ENCODE measurements at regions not wholly inside any gene's neighbourhood (a gene's known extent, or its start where the extent isn't known, plus 50 kb on each side); places are given as distances from the start of the nearest gene placed in this dataset.
A peak's percentile ranks its signal among the peaks of the same experiment; 100 is the strongest.

DNA sequence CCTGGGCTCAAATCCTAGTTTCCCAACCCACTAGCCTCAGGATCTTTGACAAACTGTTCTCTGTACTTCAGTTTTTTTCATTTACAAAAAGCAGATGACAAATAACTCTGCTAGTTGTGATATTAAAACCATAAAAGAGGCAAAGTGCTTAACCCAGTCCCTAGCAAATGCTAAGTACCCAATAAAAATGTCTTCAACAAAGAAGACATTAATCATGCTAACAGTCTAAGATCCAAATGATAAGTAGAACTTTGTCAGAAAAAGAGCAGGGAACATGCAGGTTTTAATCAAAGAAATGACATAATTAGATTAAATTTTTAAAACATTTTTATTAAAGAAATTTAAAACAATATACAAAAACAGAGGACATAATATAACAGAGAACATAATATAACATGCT lies 203.0 kb upstream of the ADRA1B start:
- no peak for DNase-seq

DNA sequence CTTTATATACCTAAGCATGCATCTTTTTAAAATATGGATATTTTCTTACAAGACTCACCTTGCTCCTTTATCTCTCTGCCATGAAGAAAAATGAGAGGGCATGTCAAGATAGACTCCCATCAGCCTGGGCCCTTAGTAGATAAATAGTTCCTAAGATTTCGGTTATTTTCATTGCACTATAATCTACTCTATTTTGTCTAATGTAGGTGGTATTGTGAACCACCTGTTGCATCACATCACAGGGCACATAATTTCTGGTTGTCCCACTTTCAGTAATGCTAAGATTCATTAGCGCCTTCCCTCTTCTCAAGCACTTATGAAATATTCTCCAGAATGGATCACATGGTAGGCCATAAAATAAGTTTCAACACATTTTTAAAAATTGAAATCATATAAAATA lies 202.5 kb upstream of the ADRA1B start:
- DNase-seq, result no peak

GRCh38 chr5:159725475-159725874 lies 190.8 kb upstream of the ADRA1B start:
- DNase-seq, result no peak

GRCh38 chr5:159727167-159727566 lies 189.1 kb upstream of the ADRA1B start:
- no peak for DNase-seq

DNA sequence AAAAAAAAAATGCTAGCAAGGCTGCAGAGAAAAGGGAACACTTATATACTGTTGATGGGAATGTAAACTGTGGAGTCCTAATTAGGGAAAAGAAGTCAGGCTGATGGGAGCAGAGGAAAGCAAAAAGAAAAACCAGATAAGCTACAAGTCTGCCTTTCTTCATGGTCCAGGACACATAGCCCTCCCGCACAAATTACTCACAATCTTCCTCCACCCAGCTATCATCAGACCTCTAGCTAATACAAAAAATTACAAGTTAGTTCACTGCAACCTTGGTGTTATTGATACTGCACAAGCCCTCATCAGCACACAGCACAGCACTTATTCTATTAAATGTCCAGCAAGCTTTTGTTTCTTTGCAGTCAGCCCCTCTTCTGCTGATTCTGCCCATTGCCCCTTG lies 186.0 kb upstream of the ADRA1B start:
- no peak for DNase-seq

GRCh38 chr5:159732220-159732619 lies 184.1 kb upstream of the ADRA1B start:
- peak; percentile 1 for DNase-seq

DNA sequence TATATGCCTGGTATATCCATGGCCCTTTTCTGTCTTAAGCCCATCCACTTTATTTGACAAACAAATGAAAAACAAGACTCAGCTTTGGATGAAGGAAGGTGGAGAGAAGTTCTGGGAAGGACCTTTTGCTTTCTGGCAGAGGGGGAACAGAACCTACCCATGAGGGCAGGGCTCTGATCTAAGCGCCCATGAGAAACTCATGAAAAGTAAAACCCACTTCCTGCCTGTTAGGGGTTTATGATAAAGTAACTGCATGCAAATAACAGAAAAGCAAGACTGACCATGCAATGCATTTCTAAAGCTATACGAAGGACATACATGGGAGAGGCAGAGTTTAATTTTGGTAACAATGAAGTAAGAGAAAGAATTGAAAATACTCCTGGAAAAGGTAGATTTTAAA lies 181.9 kb upstream of the ADRA1B start:
- no peak for DNase-seq

- no peak for DNase-seq
Measured at GRCh38 chr5:159735036-159735435, 181.2 kb upstream of the ADRA1B start.

DNA sequence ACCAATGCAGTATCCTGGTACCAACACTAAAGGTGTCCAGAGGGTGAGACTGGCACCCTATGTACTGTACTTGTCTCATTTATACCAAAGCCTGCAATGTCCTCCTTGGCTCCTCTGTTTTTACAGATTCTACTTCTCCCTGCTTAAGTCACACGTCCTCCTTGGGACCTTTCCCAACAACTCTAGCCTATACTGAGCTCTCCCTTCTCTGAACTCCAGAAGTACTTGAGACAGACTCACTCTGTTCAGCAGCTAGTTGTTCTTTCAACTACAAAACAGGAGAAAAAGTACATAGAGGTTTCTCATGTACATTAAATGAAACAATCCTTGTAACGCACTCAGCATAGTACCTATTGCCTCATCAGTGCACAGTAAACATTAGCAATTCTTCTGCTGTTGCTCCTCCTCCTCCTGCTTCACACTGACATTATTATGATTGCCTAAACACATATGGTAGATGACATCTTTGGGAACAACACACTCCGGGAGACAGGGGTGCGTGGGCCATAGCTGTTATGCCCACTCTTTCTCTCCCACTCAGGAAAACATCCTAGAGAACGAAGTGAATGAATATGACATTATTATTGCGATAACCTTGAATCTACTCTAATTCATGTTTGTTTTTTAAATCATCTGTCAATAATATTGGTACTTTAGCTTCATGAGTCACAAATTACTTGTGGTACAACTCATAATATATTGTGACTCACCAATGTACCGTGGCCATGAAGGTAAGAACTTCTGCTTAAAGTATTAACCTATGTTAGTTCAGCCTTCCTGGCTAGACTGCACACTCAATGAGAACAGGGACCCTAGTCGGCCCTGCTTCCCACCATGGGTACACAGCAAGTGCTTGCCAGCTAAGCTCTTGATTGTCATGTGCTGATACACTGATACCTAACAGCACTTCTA lies 180.3 kb upstream of the ADRA1B start:
- no peak for DNase-seq

GRCh38 chr5:159736844-159737243 lies 179.4 kb upstream of the ADRA1B start:
- no peak for DNase-seq

DNA sequence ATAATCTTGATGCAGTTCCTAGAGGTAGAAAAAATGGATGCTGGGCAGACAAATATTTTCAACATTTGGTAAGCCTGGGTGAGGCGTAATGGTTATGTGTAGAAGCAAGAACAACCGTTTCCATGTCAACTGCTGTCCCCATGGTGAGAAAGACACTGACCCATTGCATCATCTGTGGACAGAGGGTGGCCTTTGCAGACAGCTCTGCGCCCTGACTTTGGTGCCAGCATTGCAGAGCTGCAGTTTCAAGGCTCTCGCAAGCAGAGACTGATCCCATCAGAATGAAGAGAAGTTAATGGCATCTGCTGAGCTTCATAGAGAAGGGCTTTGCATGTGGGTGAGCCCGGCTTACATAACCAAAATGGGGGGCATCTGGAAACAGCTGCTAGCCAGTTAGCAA lies 179.0 kb upstream of the ADRA1B start:
- no peak for DNase-seq

DNA sequence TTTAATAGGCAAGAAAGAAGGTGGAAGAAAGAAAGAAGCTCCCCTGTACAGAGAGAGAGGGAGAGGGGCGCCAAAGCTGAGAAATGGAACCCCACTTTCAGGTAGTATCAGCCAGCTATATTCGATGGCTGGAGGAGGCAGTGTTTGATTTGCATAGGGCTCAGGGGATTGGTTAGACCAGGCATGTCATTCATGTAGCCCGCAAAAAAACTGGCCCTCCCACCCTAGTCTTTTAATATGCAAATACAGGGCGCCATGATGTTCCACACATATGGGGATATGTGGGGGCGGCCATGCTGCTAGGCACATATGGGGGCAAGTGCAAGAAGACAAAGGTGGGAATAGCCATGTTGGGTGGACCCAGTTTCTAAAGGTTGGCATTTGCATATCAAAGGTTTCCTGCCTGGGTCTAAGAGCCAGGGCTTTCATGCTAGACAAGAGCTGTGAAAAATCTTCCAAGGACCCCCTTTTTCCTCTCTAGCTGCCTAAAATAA lies 174.4 kb upstream of the ADRA1B start:
- DNase-seq, result no peak

- DNase-seq, result no peak
Measured at GRCh38 chr5:159743234-159743633, 173.0 kb upstream of the ADRA1B start.

GRCh38 chr5:159746707-159747106 lies 169.6 kb upstream of the ADRA1B start:
- no peak for DNase-seq

GRCh38 chr5:159749146-159749545 lies 167.1 kb upstream of the ADRA1B start:
- no peak for DNase-seq

DNA sequence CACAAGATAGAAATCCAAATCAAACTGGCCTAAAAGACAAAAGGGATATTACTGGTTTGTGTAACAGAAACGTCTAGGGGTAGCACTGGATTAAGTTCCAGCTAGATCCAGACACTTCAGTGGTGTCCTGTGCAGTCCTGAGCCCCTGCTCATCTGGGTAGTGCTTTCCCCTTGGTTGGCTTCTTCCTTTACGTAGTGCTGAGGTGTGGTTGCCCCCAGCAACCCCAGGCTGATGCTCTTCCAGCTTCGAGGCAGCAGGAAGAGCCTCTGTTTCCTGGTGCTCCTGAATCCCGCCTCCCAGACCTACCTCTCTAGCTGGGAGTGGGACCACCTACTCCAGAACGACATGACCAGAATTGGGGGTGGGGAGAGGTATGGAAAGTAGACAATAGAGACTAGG lies 166.1 kb upstream of the ADRA1B start:
- no peak for DNase-seq

GRCh38 chr5:159751459-159751858 lies 164.8 kb upstream of the ADRA1B start:
- no peak for DNase-seq

- DNase-seq, result no peak
Measured at GRCh38 chr5:159752622-159753275, 163.5 kb upstream of the ADRA1B start.

- DNase-seq, result no peak
Measured at GRCh38 chr5:159758189-159758588, 158.1 kb upstream of the ADRA1B start.

DNA sequence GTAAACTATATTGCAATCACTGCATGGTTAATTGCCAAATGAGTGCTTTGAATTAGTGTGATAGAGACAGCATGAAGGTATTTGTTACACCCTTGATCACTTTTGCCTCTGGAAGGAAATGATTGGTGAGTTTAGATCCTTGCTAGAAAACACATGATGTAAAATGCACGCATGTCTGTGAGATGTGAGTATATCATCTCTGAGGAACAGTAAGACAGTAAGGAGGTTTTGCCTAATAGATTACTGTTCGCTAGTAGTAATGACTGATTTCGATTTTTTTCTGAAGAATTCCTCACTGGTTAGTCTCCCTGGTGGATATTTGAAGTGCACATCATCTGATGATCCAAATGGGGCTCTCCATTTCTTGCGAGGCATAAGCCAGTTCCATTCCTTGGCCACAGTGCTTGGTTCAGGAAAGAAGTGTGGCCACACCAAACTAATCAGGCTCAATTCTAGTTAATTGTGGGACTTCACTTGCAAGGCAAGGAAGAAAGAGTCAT lies 156.4 kb upstream of the ADRA1B start:
- no peak for DNase-seq

GRCh38 chr5:159762921-159763320 lies 153.4 kb upstream of the ADRA1B start:
- no peak for DNase-seq

DNA sequence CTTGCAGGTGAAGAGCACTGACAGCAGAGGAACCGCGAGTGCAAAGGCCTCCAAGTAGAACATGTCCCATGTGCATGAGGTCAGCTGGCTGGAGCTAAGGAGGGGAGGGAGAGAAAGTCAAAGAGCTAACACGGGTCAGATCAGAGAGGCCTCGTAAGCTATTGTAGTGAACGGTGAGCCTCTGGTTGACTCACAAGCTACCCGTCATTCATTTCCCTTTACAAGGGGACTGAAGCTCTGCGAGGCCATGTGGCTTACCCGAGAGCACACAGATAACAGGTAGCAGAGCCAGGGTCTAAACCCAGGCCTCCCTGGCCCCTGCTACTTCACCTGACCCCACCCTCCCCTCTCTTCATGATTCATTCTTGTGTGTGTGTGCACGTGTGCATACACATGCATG lies 152.7 kb upstream of the ADRA1B start:
- DNase-seq, result no peak

DNA sequence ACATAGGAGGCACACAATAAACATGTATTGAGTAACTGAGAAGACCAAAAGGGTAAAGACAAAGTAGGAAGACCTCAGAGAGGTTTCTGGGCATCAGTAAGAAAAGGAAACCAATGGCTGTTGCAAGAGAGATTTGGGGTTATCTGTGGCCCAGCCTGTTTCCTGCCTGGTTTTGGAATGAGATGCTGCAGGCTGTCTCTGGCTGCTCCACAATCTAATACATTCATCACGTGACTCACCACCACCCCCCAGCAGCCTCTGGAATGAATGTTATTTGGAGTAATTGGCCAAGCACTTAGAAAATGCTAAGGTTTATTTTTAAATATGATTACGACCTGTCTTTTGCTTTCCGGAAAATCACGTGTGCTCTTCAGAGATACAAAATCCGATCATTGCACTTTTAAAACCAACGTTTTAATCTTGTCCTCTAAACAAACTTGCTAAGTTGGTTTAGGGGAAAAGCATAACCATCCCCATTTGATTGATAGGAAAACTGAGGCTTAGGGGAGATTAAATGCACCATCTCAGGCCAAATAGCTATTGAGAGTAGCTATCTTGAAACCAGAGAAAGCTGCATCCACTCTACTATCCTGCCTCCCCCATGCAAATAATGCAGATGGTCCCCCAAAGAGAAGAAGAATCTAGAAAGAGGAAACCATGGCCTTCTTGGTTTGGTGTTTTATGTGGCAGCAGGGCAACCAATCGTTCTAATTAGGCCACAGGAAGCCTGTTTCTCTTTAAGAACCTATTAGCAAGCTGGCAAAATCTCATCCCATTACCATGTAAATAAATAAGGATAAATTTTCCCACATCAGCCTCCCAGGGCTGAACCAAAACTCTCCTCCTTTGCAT lies 151.8 kb upstream of the ADRA1B start:
- peak; percentile 59 for DNase-seq
